CD4-positive, alpha-beta T cell treated with Interleukin-17A for 1 hour (primary cell): ENCODE measurements at regions not wholly inside any gene's neighbourhood (a gene's known extent, or its start where the extent isn't known, plus 50 kb on each side); places are given as distances from the start of the nearest gene placed in this dataset.
"Not testable (repeated sequence)": the region's sequence is repeated elsewhere in the genome, so short reads cannot be mapped to it uniquely, and the experiment has no call there.

Experiments used
- DNase-seq: peaks from one replicate; pipeline ENCODE4 v3.0.0-alpha.2; 2020

GRCh38 chrX:22818061-22818460, 181.7 kb upstream of the DDX53 start:
- DNase-seq: no peak

DNA sequence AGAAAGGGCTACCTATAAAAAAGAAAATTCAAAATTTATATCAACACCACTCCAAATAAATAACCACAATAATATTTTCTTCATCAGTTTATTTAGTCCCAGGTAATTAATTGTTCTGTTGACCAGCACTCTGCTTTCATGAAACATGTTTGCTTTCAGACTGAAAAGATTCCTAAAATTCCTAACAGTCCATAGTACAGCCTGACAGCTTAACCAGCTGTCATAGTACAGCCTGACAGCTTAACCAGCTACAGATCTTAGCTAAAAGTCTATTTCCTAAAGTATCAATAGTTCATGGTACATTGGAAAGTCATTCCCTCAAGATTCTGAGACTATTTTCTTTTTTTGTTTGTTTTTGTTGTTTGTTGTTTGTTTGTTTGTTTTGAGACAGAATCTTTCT, 144.1 kb upstream of the DDX53 start:
- DNase-seq: no peak

- no peak for DNase-seq
Measured at GRCh38 chrX:22859642-22860041, 140.1 kb upstream of the DDX53 start.

DNA sequence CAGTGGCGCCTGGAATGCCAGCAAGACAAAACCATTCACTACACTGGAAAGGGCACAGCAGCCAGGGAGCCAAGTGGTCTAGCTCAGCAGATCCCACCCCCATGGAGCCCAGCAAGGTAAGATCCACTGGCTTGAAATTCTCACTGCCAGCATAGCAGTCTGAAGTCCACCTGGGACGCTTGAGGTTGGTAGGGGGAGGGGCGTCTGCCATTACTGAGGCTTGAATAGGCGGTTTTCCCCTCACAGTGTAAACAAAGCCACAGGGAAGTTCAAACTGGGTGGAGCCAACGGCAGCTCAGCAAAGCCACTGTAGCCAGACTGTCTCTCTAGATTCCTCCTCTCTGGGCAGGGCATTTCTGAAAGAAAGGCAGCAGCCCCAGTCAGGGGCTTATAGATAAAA, 133.0 kb upstream of the DDX53 start:
- not testable (repeated sequence) for DNase-seq

DNA sequence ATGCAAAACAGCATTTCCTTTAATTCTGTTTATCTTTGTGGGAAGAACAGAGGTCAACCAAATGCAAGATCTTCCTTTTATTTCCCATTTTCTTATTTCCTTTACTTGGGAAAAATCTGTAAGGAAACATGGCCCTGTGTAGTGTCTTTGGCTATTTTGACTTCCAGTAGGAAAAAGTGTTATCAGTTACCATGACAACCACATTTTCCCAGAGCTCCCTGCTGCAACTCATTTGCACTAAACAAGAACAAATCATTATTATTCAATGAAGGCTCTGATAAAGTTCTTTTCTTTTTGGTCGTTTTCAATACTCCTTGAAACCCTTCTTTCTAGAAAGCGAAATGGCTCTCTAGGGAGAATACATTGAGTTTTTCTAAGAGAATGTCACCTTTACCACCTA, 117.2 kb upstream of the DDX53 start:
- no peak for DNase-seq

GRCh38 chrX:22889819-22890218, 109.9 kb upstream of the DDX53 start:
- no peak for DNase-seq

GRCh38 chrX:22912616-22913015, 87.1 kb upstream of the DDX53 start:
- no peak for DNase-seq

DNA sequence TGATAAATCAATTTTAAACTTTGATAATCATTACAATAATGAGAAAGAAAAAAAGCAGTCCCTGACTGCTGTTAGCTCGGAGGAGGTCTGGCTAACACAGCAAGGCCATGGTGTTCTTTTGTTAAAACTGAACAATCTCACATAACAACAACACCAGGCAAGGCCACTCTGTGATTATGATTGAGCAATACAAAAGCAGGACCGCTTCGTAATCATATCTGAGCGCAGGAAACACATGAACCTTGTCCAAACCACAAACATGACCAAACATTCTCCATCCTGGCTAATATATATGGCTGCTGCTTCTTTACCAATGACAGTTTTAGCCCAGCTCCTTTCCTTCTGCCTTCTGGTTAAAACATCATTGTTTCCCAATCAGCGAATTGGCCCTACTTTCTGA, 76.8 kb upstream of the DDX53 start:
- no peak for DNase-seq

GRCh38 chrX:22934640-22935039, 65.1 kb upstream of the DDX53 start:
- DNase-seq: no peak

GRCh38 chrX:22944945-22945344, 54.8 kb upstream of the DDX53 start:
- DNase-seq: no peak
